HEK293T (cell line): ENCODE measurements at regions not wholly inside any gene's neighbourhood (a gene's known extent, or its start where the extent isn't known, plus 50 kb on each side); places are given as distances from the start of the nearest gene placed in this dataset.
"Not testable (repeated sequence)": the region's sequence is repeated elsewhere in the genome, so short reads cannot be mapped to it uniquely, and the experiment has no call there.

Experiments
- CTCF ChIA-PET: fragments of 350-600 bp; formaldehyde crosslinking; extraction: SDS; loops from one replicate; lab custom pipeline; 2021; ENCODE audit warnings: antibody characterized with exemption, inconsistent platforms; lab: Yijun Ruan, JAX
- POLR2A ChIA-PET: fragments of 350-600 bp; formaldehyde crosslinking; extraction: SDS; loops from one replicate; lab custom pipeline; 2020; ENCODE audit warnings: antibody characterized with exemption, inconsistent platforms; lab: Yijun Ruan, JAX
- DNase-seq: peaks from one replicate; pipeline ENCODE4 v3.0.0; 2012; ENCODE audit warnings: mixed read lengths; ENCODE audit errors: extremely low spot score
- ARNT ChIP-seq: fragments of 450-650 bp; IDR thresholded peaks from 2 replicates; pipeline ENCODE4 v1.6.1; 2017; ENCODE audit warnings: mild to moderate bottlenecking
- BHLHE40 ChIP-seq: fragments of 450-650 bp; IDR thresholded peaks from 2 replicates; pipeline ENCODE4 v1.6.1; 2016; ENCODE audit warnings: mild to moderate bottlenecking, moderate library complexity, borderline replicate concordance
- CTBP1 ChIP-seq: fragments of 450-650 bp; IDR thresholded peaks from 2 replicates; pipeline ENCODE4 v1.6.1; 2016; ENCODE audit warnings: borderline replicate concordance
- ELF4 ChIP-seq: fragments of 450-650 bp; IDR thresholded peaks from 2 replicates; pipeline ENCODE4 v1.6.1; 2017; ENCODE audit warnings: antibody characterized with exemption
- FOXA1 ChIP-seq: fragments of 450-650 bp; IDR thresholded peaks from 2 replicates; pipeline ENCODE4 v1.6.1; 2016; ENCODE audit warnings: mild to moderate bottlenecking
- FOXK2 ChIP-seq: fragments of 450-650 bp; IDR thresholded peaks from 2 replicates; pipeline ENCODE4 v1.6.1; 2016; ENCODE audit warnings: mild to moderate bottlenecking
- FOXM1 ChIP-seq: fragments of 450-650 bp; IDR thresholded peaks from 2 replicates; pipeline ENCODE4 v1.6.1; 2017; ENCODE audit warnings: mild to moderate bottlenecking, borderline replicate concordance
- HDGF ChIP-seq: fragments of 450-650 bp; IDR thresholded peaks from 2 replicates; pipeline ENCODE4 v1.6.1; 2017; ENCODE audit warnings: antibody characterized with exemption, borderline replicate concordance
- L3MBTL2 ChIP-seq: fragments of 450-650 bp; conservative IDR thresholded peaks from 2 replicates; pipeline ENCODE4 v1.6.1; 2016; ENCODE audit warnings: mild to moderate bottlenecking
- LEF1 ChIP-seq: fragments of 450-650 bp; IDR thresholded peaks from 2 replicates; pipeline ENCODE4 v1.6.1; 2017; ENCODE audit warnings: mild to moderate bottlenecking, borderline replicate concordance
- NFRKB ChIP-seq: fragments of 450-650 bp; IDR thresholded peaks from 2 replicates; pipeline ENCODE4 v1.6.1; 2016; ENCODE audit warnings: mild to moderate bottlenecking, moderate library complexity
- PKNOX1 ChIP-seq: fragments of 450-650 bp; IDR thresholded peaks from 2 replicates; pipeline ENCODE4 v1.6.1; 2016
- SP1 ChIP-seq: fragments of 450-650 bp; IDR thresholded peaks from 2 replicates; pipeline ENCODE4 v1.6.1; 2017
- SUZ12 ChIP-seq: fragments of 450-650 bp; IDR thresholded peaks from 2 replicates; pipeline ENCODE4 v1.6.1; 2016; ENCODE audit warnings: mild to moderate bottlenecking
- TARDBP ChIP-seq: fragments of 450-650 bp; IDR thresholded peaks from 2 replicates; pipeline ENCODE4 v1.6.1; 2016
- ZNF384 ChIP-seq: fragments of 450-650 bp; IDR thresholded peaks from 2 replicates; pipeline ENCODE4 v1.6.1; 2016

DNA sequence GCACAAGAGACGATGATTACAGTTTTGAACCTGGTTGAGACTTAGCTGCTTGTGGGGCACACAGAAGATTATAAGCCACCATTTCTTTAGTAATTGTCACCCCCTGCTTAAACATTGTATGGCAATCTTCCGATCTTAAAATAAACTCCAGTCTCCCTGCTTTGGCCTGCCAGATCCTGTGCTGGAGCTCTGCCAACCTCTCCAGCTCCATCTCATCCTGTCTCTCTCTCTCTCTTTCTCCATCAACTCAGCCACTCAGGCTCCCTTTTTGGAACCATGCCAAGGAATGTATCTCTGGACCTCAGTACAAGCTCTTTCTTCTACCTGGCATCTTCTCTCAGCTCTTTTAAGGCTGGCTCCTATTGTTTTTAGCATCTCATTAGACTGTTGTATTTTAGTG is 1053.2 kb downstream of the REEP3 start:
- ChIA-PET CTCF (no interaction called here), POLR2A (no interaction called here)
- TF ChIP-seq TARDBP (no peak), ZNF384 (no peak), LEF1 (no peak), ELF4 (no peak), HDGF (no peak), ARNT (no peak), L3MBTL2 (no peak), CTBP1 (no peak), SP1 (no peak), SUZ12 (no peak), FOXA1 (no peak), FOXM1 (no peak), FOXK2 (no peak), PKNOX1 (no peak), NFRKB (no peak), BHLHE40 (no peak)
- no peak for DNase-seq

DNA sequence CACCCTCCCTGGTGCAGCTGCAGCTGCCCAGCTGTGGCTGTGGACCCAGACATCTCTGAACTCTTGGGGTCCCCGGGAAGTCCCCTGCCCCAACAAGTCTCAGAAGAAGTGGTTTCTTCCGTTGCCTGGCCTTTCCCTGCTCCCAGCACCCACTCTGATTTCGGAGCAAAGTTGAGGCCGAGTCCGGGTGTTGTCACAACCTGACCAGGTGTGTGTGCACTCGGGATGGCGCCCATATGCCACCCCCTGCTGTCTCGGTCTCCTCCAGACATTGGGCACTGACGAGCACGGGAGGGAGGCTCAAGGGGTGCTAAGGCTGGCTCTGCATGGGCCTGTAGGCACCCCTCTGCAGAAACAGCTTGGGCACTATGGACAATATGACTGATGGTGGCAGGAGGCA is 1055.3 kb downstream of the REEP3 start:
- no peak for DNase-seq
- no peak for TF ChIP-seq ARNT
- POLR2A ChIA-PET: no interaction called here
- CTCF ChIA-PET: no interaction called here

DNA sequence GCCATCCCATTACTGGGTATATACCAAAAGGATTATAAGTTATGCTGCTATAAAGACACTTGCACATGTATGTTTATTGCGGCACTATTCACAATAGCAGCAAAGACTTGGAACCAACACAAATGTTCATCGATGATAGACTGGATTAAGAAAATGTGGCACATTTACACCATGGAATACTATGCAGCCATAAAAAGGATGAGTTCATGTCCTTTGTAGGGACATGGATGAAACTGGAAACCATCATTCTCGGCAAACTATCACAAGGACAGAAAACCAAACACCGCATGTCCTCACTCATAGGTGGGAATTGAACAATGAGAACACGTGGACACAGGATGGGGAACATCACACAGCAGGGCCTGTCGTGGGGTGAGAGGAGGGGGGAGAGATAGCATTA is 1057.6 kb downstream of the REEP3 start:
- POLR2A ChIA-PET, DNase-seq, CTCF ChIA-PET: not testable (repeated sequence)

DNA sequence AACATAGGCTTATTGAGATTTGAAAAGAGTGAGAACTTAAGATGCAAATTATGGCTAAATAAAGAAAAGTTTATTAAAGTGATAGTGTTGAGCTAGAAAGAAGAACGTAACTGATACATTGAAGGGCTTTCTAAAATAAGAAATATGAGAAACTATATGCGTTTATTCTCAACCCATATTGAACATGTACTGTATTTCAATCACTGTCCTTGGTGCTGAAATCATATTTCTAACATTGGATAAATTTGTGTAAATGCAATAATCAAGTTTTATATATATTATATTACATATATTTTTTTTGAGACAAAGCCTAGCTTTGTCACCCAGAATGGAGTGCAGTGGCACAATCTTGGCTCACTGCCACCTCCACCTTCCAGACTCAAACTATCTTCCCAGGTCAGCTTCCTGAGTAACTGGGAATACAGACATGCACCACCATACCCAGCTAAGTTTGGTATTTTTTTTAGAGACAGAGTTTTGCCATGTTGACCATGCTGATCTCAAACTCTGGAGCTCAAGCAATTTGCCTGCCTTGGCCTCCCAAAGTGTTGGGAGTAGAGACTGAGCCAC is 1065.8 kb downstream of the REEP3 start:
- CTCF ChIA-PET: no interaction called here
- no peak for TF ChIP-seq CTBP1
- no peak for TF ChIP-seq PKNOX1
- no peak for TF ChIP-seq FOXA1
- TF ChIP-seq TARDBP: no peak
- TF ChIP-seq ELF4: no peak
- no peak for TF ChIP-seq ZNF384
- DNase-seq: no peak
- POLR2A ChIA-PET: no interaction called here

DNA sequence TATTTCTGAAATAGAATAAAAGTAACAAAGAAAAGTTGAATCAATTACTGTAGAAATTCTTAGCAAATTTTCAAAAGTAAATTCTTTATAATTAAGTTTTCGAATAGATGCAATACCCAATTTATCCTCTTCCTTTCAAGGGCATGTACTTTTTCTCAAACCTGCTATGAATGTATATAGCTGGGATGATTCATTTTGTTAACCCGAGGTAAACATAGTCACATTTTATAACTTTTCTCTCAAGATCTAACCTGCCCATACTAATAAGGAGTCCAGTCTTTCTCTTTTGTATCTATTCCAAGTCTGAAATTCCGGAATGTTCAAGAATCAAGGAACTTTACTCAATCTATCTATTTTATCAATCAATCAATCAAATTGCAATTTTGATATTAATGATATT is 1072.9 kb downstream of the REEP3 start:
- TF ChIP-seq FOXK2 (no peak), ZNF384 (no peak), BHLHE40 (no peak), TARDBP (no peak), FOXM1 (no peak), ELF4 (no peak), NFRKB (no peak), FOXA1 (no peak), SP1 (no peak), ARNT (no peak), L3MBTL2 (no peak), HDGF (no peak), SUZ12 (no peak), PKNOX1 (no peak)
- CTCF ChIA-PET: no interaction called here
- no peak for DNase-seq
- POLR2A ChIA-PET: no interaction called here

- ChIA-PET CTCF (no interaction called here), POLR2A (no interaction called here)
- TF ChIP-seq FOXM1 (no peak), HDGF (no peak), L3MBTL2 (no peak), TARDBP (no peak), ELF4 (no peak), SUZ12 (no peak), FOXA1 (no peak), FOXK2 (no peak), LEF1 (no peak), ARNT (no peak), BHLHE40 (no peak), ZNF384 (no peak), CTBP1 (no peak), NFRKB (no peak), SP1 (no peak), PKNOX1 (no peak)
- DNase-seq: no peak
Observed at GRCh38 chr10:64598600-64598999, 1077.4 kb downstream of the REEP3 start.

GRCh38 chr10:64601298-64601697 is 1080.1 kb downstream of the REEP3 start:
- DNase-seq: no peak
- TF ChIP-seq L3MBTL2 (no peak), LEF1 (no peak), ELF4 (no peak), FOXA1 (no peak), SP1 (no peak), PKNOX1 (no peak), SUZ12 (no peak), HDGF (no peak), CTBP1 (no peak), FOXK2 (no peak), FOXM1 (no peak), ARNT (no peak), TARDBP (no peak), BHLHE40 (no peak), NFRKB (no peak), ZNF384 (no peak)
- CTCF ChIA-PET: no interaction called here
- POLR2A ChIA-PET: no interaction called here
